Motor neuron (in vitro differentiated cells): ENCODE measurements at regions not wholly inside any gene's neighbourhood (a gene's known extent, or its start where the extent isn't known, plus 50 kb on each side); places are given as distances from the start of the nearest gene placed in this dataset.
"Not testable (repeated sequence)": the region's sequence is repeated elsewhere in the genome, so short reads cannot be mapped to it uniquely, and the experiment has no call there.

Source experiments
- ATAC-seq, 8 experiments: fragments of 200-7000 bp; cut with Tn5 transposase; replicated peaks in 6 of 8; 2 replicates each; pipeline ENCODE4 v1.8.0; 2021; ENCODE audit warnings: mild to moderate bottlenecking in 8 of 8, moderate library complexity in 8 of 8
- H3K27ac ChIP-seq, 2 donors: fragments of 250-450 bp; sonication (Bioruptor Pico); 2 replicates each; pipeline ENCODE4 v1.9.0; 2021; ENCODE audit warnings: antibody characterized with exemption in 2 of 2, mild to moderate bottlenecking in 2 of 2, moderate library complexity in 1 of 2
- H3K4me1 ChIP-seq, 2 donors: fragments of 250-450 bp; sonication (Bioruptor Pico); replicated peaks in 1 of 2; 2 replicates each; pipeline ENCODE4 v1.6.1; 2021; ENCODE audit warnings: antibody characterized with exemption in 2 of 2, mild to moderate bottlenecking in 2 of 2, moderate library complexity in 1 of 2
- H3K4me3 ChIP-seq, 5 donors: fragments of 250-450 bp; sonication (Bioruptor Pico); 2 replicates each; pipeline ENCODE4 v1.9.0; 2021; ENCODE audit warnings: antibody characterized with exemption in 5 of 5, mild to moderate bottlenecking in 5 of 5, moderate library complexity in 4 of 5
- WGBS, 10 experiments: fragments of 450-650 bp; shearing (Covaris generic); methylation state at CpG; one replicate each; pipeline ENCODE4 v1.0.0; 2022; 5-methylcytosine and 5-hydroxymethylcytosine counted together
- in situ Hi-C, 9 experiments: fragments of 400-800 bp; cut with MboI; loops; one replicate each; pipeline ENCODE4 v1.15.0; 2021; ENCODE audit warnings: low sequenced_read_pairs in 9 of 9, low pct_unique_long_range_greater_than_20kb in 2 of 9; ENCODE audit not compliant: unreplicated experiment in 9 of 9

GRCh38 chr13:66207610-66208009 is 1022.5 kb downstream of the PCDH9 start:
- no peak overlapping the region for H3K27ac ChIP-seq
- in situ Hi-C loops, result no loop called here
- 0 to 100% (median 40%) methylated on average over 1 of the region's 1 CpG; no CpG with 5 or more reads in 3 of the 10 experiments for WGBS, 10 experiments
- no peak overlapping the region for H3K4me3 ChIP-seq
- no peaks in the 10 kb centered on the region for H3K4me1 ChIP-seq
- ATAC-seq, result no peak

GRCh38 chr13:66205807-66206206 is 1024.3 kb downstream of the PCDH9 start:
- H3K4me3 ChIP-seq, result no peak overlapping the region
- in situ Hi-C loops, result no loop called here
- H3K4me1 ChIP-seq, result no peaks in the 10 kb centered on the region
- ATAC-seq, result no peak
- H3K27ac ChIP-seq, result no peak overlapping the region
- WGBS, 10 experiments, result 0 to 60% (median 25%) methylated on average over 1 to 2 of the region's 2 CpGs; no CpG with 5 or more reads in 1 of the 10 experiments

- in situ Hi-C loops, result no loop called here
- no peaks in the 10 kb centered on the region for H3K4me1 ChIP-seq
- H3K27ac ChIP-seq, result no peak overlapping the region
- peak in 2 of 8 experiments; percentile 17 to 40 for ATAC-seq
- H3K4me3 ChIP-seq, result no peak overlapping the region
These were observed 1029.6 kb downstream of the PCDH9 start for GRCh38 chr13:66200555-66200954.

GRCh38 chr13:66195238-66195637 is 1034.9 kb downstream of the PCDH9 start:
- WGBS, 10 experiments, result 14 to 100% (median 100%) methylated on average over 1 of the region's 1 CpG
- H3K4me1 ChIP-seq, result no peaks in the 10 kb centered on the region
- H3K27ac ChIP-seq, result no peak overlapping the region
- H3K4me3 ChIP-seq, result no peak overlapping the region
- ATAC-seq, result no peak
- in situ Hi-C loops, result no loop called here

- no peak overlapping the region for H3K4me3 ChIP-seq
- in situ Hi-C loops, result no loop called here
- H3K4me1 ChIP-seq, result no peaks in the 10 kb centered on the region
- 0 to 56% (median 25%) methylated on average over 1 of the region's 1 CpG; no CpG with 5 or more reads in 6 of the 10 experiments for WGBS, 10 experiments
- no peak for ATAC-seq
- H3K27ac ChIP-seq, result no peak overlapping the region
These were observed 1040.2 kb downstream of the PCDH9 start for GRCh38 chr13:66189986-66190385.

- ATAC-seq, result peak in 1 of 8 experiments; percentile 48
- H3K27ac ChIP-seq, result no peak overlapping the region
- WGBS, 10 experiments, result 10 to 100% (median 100%) methylated on average over 1 to 2 of the region's 2 CpGs; no CpG with 5 or more reads in 4 of the 10 experiments
These were observed 1049.3 kb downstream of the PCDH9 start for GRCh38 chr13:66180836-66181235.

GRCh38 chr13:66171920-66172319 is 1058.2 kb downstream of the PCDH9 start:
- WGBS, 10 experiments, result 0 to 60% (median 28%) methylated on average over 1 of the region's 1 CpG; no CpG with 5 or more reads in 2 of the 10 experiments
- peak in 3 of 8 experiments; percentile 45 to 82 (median 81) for ATAC-seq
- Histone ChIP-seq H3K4me1 (no peaks in the 10 kb centered on the region), H3K4me3 (no peak overlapping the region), H3K27ac (no peak overlapping the region)
- in situ Hi-C loops, result no loop called here

More at GRCh38 chr13:66180836-66181235, 1049.3 kb downstream of the PCDH9 start:
- in situ Hi-C loops, result no loop called here
- Histone ChIP-seq H3K4me3 (no peak overlapping the region), H3K4me1 (no peaks in the 10 kb centered on the region)

GRCh38 chr13:66162470-66162869 is 1067.7 kb downstream of the PCDH9 start:
- WGBS, 10 experiments, result 20 to 75% (median 50%) methylated on average over 1 to 2 of the region's 2 CpGs; no CpG with 5 or more reads in 5 of the 10 experiments
- Histone ChIP-seq H3K4me1 (no peaks in the 10 kb centered on the region), H3K27ac (no peak overlapping the region), H3K4me3 (no peak overlapping the region)
- in situ Hi-C loops, result no loop called here
- ATAC-seq, result no peak

- no peak for ATAC-seq
- no peaks in the 10 kb centered on the region for H3K4me1 ChIP-seq
- in situ Hi-C loops, result no loop called here
- 11 to 100% (median 69%) methylated on average over 2 to 6 of the region's 6 CpGs; no CpG with 5 or more reads in 3 of the 10 experiments for WGBS, 10 experiments
- H3K27ac ChIP-seq, result no peak overlapping the region
- H3K4me3 ChIP-seq, result no peak overlapping the region
These were observed 1070.6 kb downstream of the PCDH9 start for GRCh38 chr13:66159511-66159910.

GRCh38 chr13:66154976-66155375 is 1075.2 kb downstream of the PCDH9 start:
- in situ Hi-C loops, result no loop called here
- no peak overlapping the region for H3K27ac ChIP-seq
- no peaks in the 10 kb centered on the region for H3K4me1 ChIP-seq
- 0% methylated on average over 1 of the region's 1 CpG; no CpG with 5 or more reads in 3 of the 10 experiments for WGBS, 10 experiments
- no peak overlapping the region for H3K4me3 ChIP-seq
- ATAC-seq, result no peak

- no peak for ATAC-seq
- H3K4me1 ChIP-seq, result no peaks in the 10 kb centered on the region
- in situ Hi-C loops, result no loop called here
- no peak overlapping the region for H3K27ac ChIP-seq
- 0 to 88% (median 78%) methylated on average over 1 of the region's 1 CpG; no CpG with 5 or more reads in 1 of the 10 experiments for WGBS, 10 experiments
- H3K4me3 ChIP-seq, result no peak overlapping the region
These were observed 1075.8 kb downstream of the PCDH9 start for GRCh38 chr13:66154354-66154753.

- no peak overlapping the region for H3K4me3 ChIP-seq
- no peak for ATAC-seq
- in situ Hi-C loops, result no loop called here
- no peaks in the 10 kb centered on the region for H3K4me1 ChIP-seq
- H3K27ac ChIP-seq, result no peak overlapping the region
These were observed 1077.5 kb downstream of the PCDH9 start for GRCh38 chr13:66152596-66152995.

- H3K27ac ChIP-seq, H3K4me3 ChIP-seq, in situ Hi-C loops, ATAC-seq, H3K4me1 ChIP-seq: not testable (repeated sequence)
- WGBS, 10 experiments, result 100% methylated on average over 3 of the region's 11 CpGs; no CpG with 5 or more reads in 9 of the 10 experiments
These were observed 1085.8 kb downstream of the PCDH9 start for GRCh38 chr13:66144357-66144756.

- in situ Hi-C loops, result no loop called here
- Histone ChIP-seq H3K4me1 (no peaks in the 10 kb centered on the region), H3K4me3 (no peak overlapping the region), H3K27ac (no peak overlapping the region)
- WGBS, 10 experiments, result 13 to 80% (median 41%) methylated on average over 1 of the region's 1 CpG; no CpG with 5 or more reads in 2 of the 10 experiments
- ATAC-seq, result no peak
These were observed 1090.4 kb downstream of the PCDH9 start for GRCh38 chr13:66139701-66140100.
